ENCODE measurements at regions not wholly inside any gene's neighbourhood (a gene's known extent, or its start where the extent isn't known, plus 50 kb on each side); places are given as distances from the start of the nearest gene placed in this dataset.
A peak's percentile ranks its signal among the peaks of the same experiment; 100 is the strongest.

GRCh38 chr15:31272558-31273257 lies 53.9 kb upstream of the KLF13 start (continued):
- TF ChIP-seq ARID4B (CRISPR knock-in tag; IDR thresholded peaks at IDR 0.05; ENCODE audit: borderline replicate concordance) (no peak), ZBTB21 (CRISPR knock-in tag; IDR thresholded peaks at IDR 0.05; ENCODE audit: borderline replicate concordance) (no peak), TEAD4 (CRISPR knock-in tag; IDR thresholded peaks at IDR 0.05) (no peak)

- Mint-ChIP-seq H3K27ac (0 out of 2 replicates have a peak overlapping the region, but pooled peaks have one; percentile 20), H3K9me3 (no peaks in the 10 kb centered on the region), H3K4me3 (no peak overlapping the region), H3K36me3 (no peaks in the 10 kb centered on the region), H3K4me1 (peaks cover 15% of the 10 kb centered on the region), H3K27me3 (ENCODE audit: low read depth) (no peaks in the 10 kb centered on the region)
- ATAC-seq (no peak), DNase-seq (ENCODE audit: low spot score) (peak; percentile 8)
- ChIA-PET CTCF (interaction anchor here (1.2 kb wide), 1 partner anchor 33 kb away, joined by 3 read pairs; no protein-coding TSS in a partner anchor), POLR2A (no interaction called here)
- no peak for TF ChIP-seq ZNF263 (CRISPR knock-in tag; IDR thresholded peaks at IDR 0.05; ENCODE audit: low read depth)
- TF ChIP-seq CREB1 (CRISPR knock-in tag; IDR thresholded peaks at IDR 0.05), result no peak
- TF ChIP-seq NFE2L1 (CRISPR knock-in tag; IDR thresholded peaks at IDR 0.05), result no peak
- TF ChIP-seq E2F1 (CRISPR knock-in tag; IDR thresholded peaks at IDR 0.05), result no peak
- TF ChIP-seq ZNF423 (CRISPR knock-in tag; IDR thresholded peaks at IDR 0.05), result no peak
- TF ChIP-seq TP53 (CRISPR knock-in tag; IDR thresholded peaks at IDR 0.05), result no peak
- no peak for TF ChIP-seq CTCF (IDR thresholded peaks at IDR 0.05)
- no peak for TF ChIP-seq ZBTB21 (CRISPR knock-in tag; IDR thresholded peaks at IDR 0.05; ENCODE audit: borderline replicate concordance)
- TF ChIP-seq ATF1 (CRISPR knock-in tag; IDR thresholded peaks at IDR 0.05), result no peak
- no peak for TF ChIP-seq PRDM15 (CRISPR knock-in tag; IDR thresholded peaks at IDR 0.05)
- no peak for TF ChIP-seq FOXP4 (CRISPR knock-in tag; IDR thresholded peaks at IDR 0.05)
- TF ChIP-seq TEAD1 (CRISPR knock-in tag; IDR thresholded peaks at IDR 0.05), result no peak
- no peak for TF ChIP-seq ZNF396 (CRISPR knock-in tag; IDR thresholded peaks at IDR 0.05; ENCODE audit: borderline replicate concordance)
- no peak for TF ChIP-seq SP1 (CRISPR knock-in tag; conservative IDR thresholded peaks at IDR 0.05)
Measured at GRCh38 chr15:31273258-31273941, 53.2 kb upstream of the KLF13 start.

All from WTC11 (cell line).